ENCODE measurements at regions not wholly inside any gene's neighbourhood (a gene's known extent, or its start where the extent isn't known, plus 50 kb on each side); places are given as distances from the start of the nearest gene placed in this dataset.
"Not testable (repeated sequence)": the region's sequence is repeated elsewhere in the genome, so short reads cannot be mapped to it uniquely, and the experiment has no call there.

GRCh38 chr1:120233661-120234018, 57.3 kb upstream of the SEC22B start:
- TF ChIP-seq EZH2 (IDR thresholded peaks at IDR 0.05; ENCODE audit: borderline replicate concordance, low read length); CTCF (IDR thresholded peaks at IDR 0.05; ENCODE audit: low read length): not testable (repeated sequence)

Measured in OCI-LY1 (cell line).